H54 (cell line): ENCODE measurements at regions not wholly inside any gene's neighbourhood (a gene's known extent, or its start where the extent isn't known, plus 50 kb on each side); places are given as distances from the start of the nearest gene placed in this dataset.

Experiments
- DNase-seq: peaks from one replicate; pipeline ENCODE4 v3.0.0; 2011; ENCODE audit warnings: low spot score, mixed read lengths; ENCODE audit not compliant: insufficient read length
- FAIRE-seq: peaks from 3 replicates; lab custom pipeline; 2011; peaks lifted over from hg19 to GRCh38; lab: Jason Lieb, UNC
- POLR2A ChIP-seq: IDR thresholded peaks from 2 replicates; pipeline ENCODE4 v1.6.1; 2011; ENCODE audit warnings: low read depth, mild to moderate bottlenecking, low read length

GRCh38 chr2:240328526-240328925 is 106.9 kb upstream of the GPC1 start:
- no peak for DNase-seq
- no peak for FAIRE-seq
- TF ChIP-seq POLR2A = no peak

- DNase-seq (no peak), FAIRE-seq (no peak)
- TF ChIP-seq POLR2A = no peak
These were observed 106.3 kb upstream of the GPC1 start for GRCh38 chr2:240329116-240329665.

DNA sequence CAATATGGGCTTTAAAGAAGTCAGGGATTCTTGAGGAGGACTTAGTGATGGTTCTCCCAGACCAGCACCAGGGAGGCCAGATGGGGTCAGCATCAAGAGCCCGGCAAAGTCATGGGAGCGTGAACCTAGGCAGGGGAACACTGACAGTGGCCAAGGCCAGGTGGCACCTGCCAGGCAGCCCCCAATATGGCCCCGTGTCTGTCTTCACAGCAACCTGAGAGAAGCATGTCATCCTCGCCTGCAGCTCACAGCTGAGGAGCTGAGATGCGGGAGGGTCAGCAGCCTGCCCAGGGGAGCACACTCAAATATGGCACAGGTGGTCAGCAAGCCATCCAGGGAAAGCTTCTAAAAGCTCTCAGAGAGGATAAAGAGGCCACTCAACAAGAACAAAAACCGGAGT is 105.7 kb upstream of the GPC1 start:
- TF ChIP-seq POLR2A = no peak
- FAIRE-seq (no peak), DNase-seq (no peak)

DNA sequence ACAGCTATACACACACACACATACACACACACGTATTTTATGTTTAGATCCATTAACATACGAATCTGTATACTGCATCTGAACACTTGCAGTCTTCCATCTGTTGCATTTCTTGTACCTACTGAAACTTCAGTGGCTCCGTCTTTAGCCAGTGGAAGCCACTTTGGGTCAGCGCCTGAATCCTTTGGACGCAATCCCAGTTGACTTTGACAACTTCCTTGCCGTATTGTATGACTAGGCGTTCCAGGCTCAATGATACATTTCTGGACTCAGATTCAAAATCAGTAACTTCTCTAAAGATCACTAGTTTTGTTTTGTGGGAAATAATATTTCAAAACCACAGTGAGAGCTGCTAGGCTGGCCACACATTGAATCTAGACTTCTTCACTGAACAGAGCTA is 101.5 kb upstream of the GPC1 start:
- no peak for TF ChIP-seq POLR2A
- no peak for FAIRE-seq

GRCh38 chr2:240335061-240335460 is 100.4 kb upstream of the GPC1 start:
- no peak for DNase-seq
- TF ChIP-seq POLR2A = no peak
- no peak for FAIRE-seq

More for the DNA sequence above, 101.5 kb upstream of the GPC1 start:
- no peak for DNase-seq

DNA sequence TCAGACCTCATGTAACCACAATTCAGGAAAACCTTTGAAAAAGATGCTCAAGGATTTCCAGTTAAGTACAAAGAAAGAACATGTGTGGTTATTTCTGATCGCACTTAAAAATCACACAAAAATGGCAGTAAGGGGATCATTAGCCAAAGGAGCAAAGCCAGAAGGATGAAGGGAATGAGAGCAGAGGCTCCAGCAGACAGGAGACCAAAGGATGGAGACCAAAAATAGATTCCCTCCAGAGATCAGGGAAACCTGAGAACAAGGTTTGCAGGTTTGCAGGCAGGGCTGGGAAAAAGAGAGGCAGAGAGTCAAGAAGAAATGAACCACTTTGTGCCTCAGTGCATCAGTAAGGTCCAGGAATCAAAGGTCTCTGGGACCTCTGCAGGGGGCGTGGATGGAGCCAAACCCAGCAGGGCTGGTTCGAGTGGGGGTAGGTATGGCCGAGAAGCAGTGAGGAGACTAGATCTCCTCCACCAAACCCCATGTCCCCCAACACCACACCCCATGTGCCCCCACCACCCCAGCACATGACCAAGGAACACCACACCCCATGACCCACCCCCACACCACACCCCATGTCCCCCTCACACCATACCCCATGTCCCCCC is 98.5 kb upstream of the GPC1 start:
- FAIRE-seq (no peak), DNase-seq (no peak)
- TF ChIP-seq POLR2A = no peak

- FAIRE-seq (no peak), DNase-seq (no peak)
- TF ChIP-seq POLR2A = no peak
These were observed 97.2 kb upstream of the GPC1 start for GRCh38 chr2:240338274-240338673.

DNA sequence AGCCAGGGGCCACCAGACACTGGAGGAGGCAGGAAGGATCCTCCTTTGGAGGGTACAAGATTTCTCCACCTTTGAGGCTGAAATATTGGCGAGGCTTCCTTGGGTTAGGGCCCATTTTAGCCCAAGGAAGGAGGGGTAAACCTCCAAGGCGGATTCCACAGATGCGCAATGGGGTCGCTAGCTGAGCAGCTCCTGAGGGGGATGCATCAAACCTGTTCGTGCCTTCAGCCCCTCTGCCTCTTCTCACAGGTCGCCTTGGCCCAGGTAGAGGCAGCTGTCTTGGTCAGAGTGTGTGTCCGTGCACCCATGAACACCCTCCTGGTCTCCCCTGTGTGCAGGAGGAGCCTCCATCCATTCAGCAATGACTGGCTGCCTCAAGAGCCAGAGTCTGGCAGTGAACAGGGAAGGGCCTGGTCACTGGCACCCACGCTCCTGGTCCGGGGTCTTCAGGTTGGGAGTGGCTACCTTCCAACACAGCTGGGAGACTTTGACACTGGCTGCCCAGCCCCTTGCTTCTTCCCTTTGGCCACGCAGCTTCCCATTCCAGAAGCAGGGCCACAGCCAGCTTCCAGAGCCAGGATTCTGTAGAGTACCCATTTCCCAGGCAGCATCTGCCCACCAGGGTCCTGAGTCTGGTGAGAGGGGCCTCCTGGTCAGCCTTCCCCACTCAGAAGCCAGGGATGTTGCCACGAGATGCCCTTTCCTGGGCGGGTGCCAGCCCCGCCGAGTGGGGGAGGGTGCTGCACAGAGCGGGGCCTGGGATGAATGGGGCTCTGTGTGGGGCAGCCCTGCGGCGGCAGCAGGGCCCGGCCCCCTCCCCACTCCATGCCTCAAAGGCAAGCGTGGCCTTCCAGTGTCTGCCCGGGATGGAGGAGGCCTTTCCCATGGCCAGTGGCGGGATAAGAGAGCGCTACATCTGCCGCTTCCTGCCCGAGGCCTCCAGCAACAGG is 95.8 kb upstream of the GPC1 start:
- no peak for FAIRE-seq
- TF ChIP-seq POLR2A = no peak

GRCh38 chr2:240340361-240340761 is 95.1 kb upstream of the GPC1 start:
- no peak for FAIRE-seq
- no peak for TF ChIP-seq POLR2A
- DNase-seq = no peak

More for the DNA sequence above, 95.8 kb upstream of the GPC1 start:
- no peak for DNase-seq

- no peak for TF ChIP-seq POLR2A
- DNase-seq (no peak), FAIRE-seq (no peak)
These were observed 94.4 kb upstream of the GPC1 start for GRCh38 chr2:240341064-240341463.

- TF ChIP-seq POLR2A = no peak
- FAIRE-seq (no peak), DNase-seq (no peak)
These were observed 91.9 kb upstream of the GPC1 start for GRCh38 chr2:240343548-240343947.

GRCh38 chr2:240344904-240345303 is 90.6 kb upstream of the GPC1 start:
- no peak for TF ChIP-seq POLR2A
- DNase-seq = no peak
- FAIRE-seq = no peak

DNA sequence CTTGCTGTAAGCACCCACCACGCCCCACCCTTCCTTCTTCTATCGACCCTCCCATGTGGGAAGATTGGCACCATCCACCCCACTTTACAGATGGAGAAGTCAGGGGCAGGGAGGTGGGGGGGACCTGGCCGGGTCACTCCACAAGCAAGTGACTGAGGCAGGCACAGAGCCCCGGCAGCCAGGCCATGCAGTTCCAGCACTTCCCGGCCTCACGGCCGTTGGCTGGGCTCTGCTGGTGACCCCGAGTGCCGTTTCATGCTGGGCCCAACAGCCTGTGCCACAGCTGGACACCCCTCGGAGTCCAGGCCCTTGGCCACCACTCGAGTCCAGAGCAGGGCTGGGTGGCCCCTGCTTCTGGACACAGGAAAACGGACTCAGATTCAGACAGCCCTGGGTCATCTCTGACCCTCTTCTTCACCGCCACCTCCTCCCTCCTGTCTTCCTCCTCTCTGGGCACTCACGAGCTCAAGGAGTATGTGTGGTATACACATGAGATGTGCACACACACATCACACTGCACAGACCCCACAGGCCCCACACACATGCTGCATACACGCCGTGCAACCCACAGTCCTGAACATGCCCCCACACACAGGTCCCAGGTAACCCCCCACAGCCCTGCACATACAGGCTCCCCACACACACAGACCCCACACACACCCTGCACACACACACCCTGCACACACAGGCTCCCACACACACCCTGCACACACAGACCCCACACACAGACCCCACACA is 89.3 kb upstream of the GPC1 start:
- DNase-seq (no peak), FAIRE-seq (no peak)
- no peak for TF ChIP-seq POLR2A
